ENCODE measurements at regions not wholly inside any gene's neighbourhood (a gene's known extent, or its start where the extent isn't known, plus 50 kb on each side); places are given as distances from the start of the nearest gene placed in this dataset.

- DNase-seq (ENCODE audit: low spot score) = no peak
These were observed 476.1 kb upstream of the MPDZ start for GRCh38 chr9:13755551-13755950.

GRCh38 chr9:13750639-13751038 is 471.1 kb upstream of the MPDZ start:
- DNase-seq (ENCODE audit: low spot score) = no peak

- peak; percentile 75 for DNase-seq (ENCODE audit: low spot score)
These were observed 470.6 kb upstream of the MPDZ start for GRCh38 chr9:13750061-13750460.

GRCh38 chr9:13746876-13747275 is 467.4 kb upstream of the MPDZ start:
- DNase-seq (ENCODE audit: low spot score) = no peak

GRCh38 chr9:13744261-13744901 is 464.9 kb upstream of the MPDZ start:
- DNase-seq (ENCODE audit: low spot score) = no peak

GRCh38 chr9:13737885-13738284 is 458.4 kb upstream of the MPDZ start:
- no peak for DNase-seq (ENCODE audit: low spot score)

GRCh38 chr9:13735181-13735580 is 455.7 kb upstream of the MPDZ start:
- no peak for DNase-seq (ENCODE audit: low spot score)

GRCh38 chr9:13734601-13735000 is 455.1 kb upstream of the MPDZ start:
- no peak for DNase-seq (ENCODE audit: low spot score)

GRCh38 chr9:13732290-13732689 is 452.8 kb upstream of the MPDZ start:
- DNase-seq (ENCODE audit: low spot score) = no peak

- DNase-seq (ENCODE audit: low spot score) = no peak
These were observed 452.1 kb upstream of the MPDZ start for GRCh38 chr9:13731637-13732036.

GRCh38 chr9:13729955-13730354 is 450.5 kb upstream of the MPDZ start:
- no peak for DNase-seq (ENCODE audit: low spot score)

GRCh38 chr9:13728917-13729811 is 449.7 kb upstream of the MPDZ start:
- no peak for DNase-seq (ENCODE audit: low spot score)

- DNase-seq (ENCODE audit: low spot score) = no peak
These were observed 448.6 kb upstream of the MPDZ start for GRCh38 chr9:13728131-13728530.

GRCh38 chr9:13726746-13727145 is 447.3 kb upstream of the MPDZ start:
- no peak for DNase-seq (ENCODE audit: low spot score)

GRCh38 chr9:13725516-13725915 is 446.0 kb upstream of the MPDZ start:
- DNase-seq (ENCODE audit: low spot score) = no peak

- peak; percentile 22 for DNase-seq (ENCODE audit: low spot score)
These were observed 442.2 kb upstream of the MPDZ start for GRCh38 chr9:13721481-13722235.

- peak; percentile 40 for DNase-seq (ENCODE audit: low spot score)
These were observed 440.6 kb upstream of the MPDZ start for GRCh38 chr9:13719981-13720676.

- DNase-seq (ENCODE audit: low spot score) = no peak
These were observed 440.0 kb upstream of the MPDZ start for GRCh38 chr9:13719446-13719845.

- no peak for DNase-seq (ENCODE audit: low spot score)
These were observed 439.0 kb upstream of the MPDZ start for GRCh38 chr9:13718539-13718938.

- no peak for DNase-seq (ENCODE audit: low spot score)
These were observed 438.6 kb upstream of the MPDZ start for GRCh38 chr9:13718086-13718485.

GRCh38 chr9:13717322-13718054 is 438.0 kb upstream of the MPDZ start:
- DNase-seq (ENCODE audit: low spot score) = no peak

All from AG20443 (cell line).